Tibial nerve (tissue), 4 donors: ENCODE measurements at regions not wholly inside any gene's neighbourhood (a gene's known extent, or its start where the extent isn't known, plus 50 kb on each side); places are given as distances from the start of the nearest gene placed in this dataset.

Experiments used
- DNase-seq, 2 donors: peaks; one replicate each; pipeline ENCODE4 v3.0.0-alpha.2; 2019; ENCODE audit warnings: low spot score in 2 of 2
- H3K27ac ChIP-seq, 4 donors: fragments of 200-600 bp; sonication (generic) in 3 of 4; one replicate each; pipeline ENCODE4 v1.5.1; 2017 to 2019; ENCODE audit warnings: mild to moderate bottlenecking in 1 of 4
- H3K27me3 ChIP-seq, 2 donors: fragments of 200-600 bp; sonication (generic) in 1 of 2; one replicate each; pipeline versions ENCODE4 v1.5.1 to v1.6.0; 2017 to 2019
- H3K36me3 ChIP-seq, 3 donors: fragments of 200-600 bp; sonication (generic); one replicate each; pipeline ENCODE4 v1.5.1; 2018 to 2019
- H3K4me1 ChIP-seq, 4 donors: fragments of 200-600 bp; sonication (generic) in 3 of 4; one replicate each; pipeline ENCODE4 v1.5.1; 2017 to 2019
- H3K4me3 ChIP-seq, 4 donors: fragments of 200-600 bp; sonication (generic) in 3 of 4; one replicate each; pipeline ENCODE4 v1.5.1; 2017 to 2019; ENCODE audit warnings: mild to moderate bottlenecking in 1 of 4, moderate library complexity in 1 of 4
- H3K9me3 ChIP-seq, 4 donors: fragments of 200-600 bp; sonication (generic) in 3 of 4; one replicate each; pipeline ENCODE4 v1.5.1; 2017 to 2019
- CTCF ChIP-seq, 5 experiments: fragments of 200-600 bp in 3 of 5; fragments of 450-650 bp in 2 of 5; sonication (generic) in 3 of 5; IDR thresholded peaks; one replicate each; pipeline ENCODE4 v1.5.1; 2016 to 2019; ENCODE audit warnings: antibody characterized with exemption in 5 of 5, mild to moderate bottlenecking in 3 of 5, moderate library complexity in 2 of 5
- EP300 ChIP-seq, 2 donors: sonication (generic); formaldehyde crosslinking; IDR thresholded peaks; one replicate each; pipeline ENCODE4 v1.6.1; 2017; ENCODE audit warnings: antibody characterized with exemption in 2 of 2, mild to moderate bottlenecking in 1 of 2
- POLR2A ChIP-seq, 2 donors: fragments of 450-650 bp; IDR thresholded peaks; one replicate each; pipeline ENCODE4 v1.6.1; 2017; ENCODE audit warnings: antibody characterized with exemption in 2 of 2, mild to moderate bottlenecking in 2 of 2, moderate library complexity in 2 of 2
- WGBS, 2 donors: methylation state at CpG; one replicate each; pipeline ENCODE4 v1.1.5; 2018; 5-methylcytosine and 5-hydroxymethylcytosine counted together

DNA sequence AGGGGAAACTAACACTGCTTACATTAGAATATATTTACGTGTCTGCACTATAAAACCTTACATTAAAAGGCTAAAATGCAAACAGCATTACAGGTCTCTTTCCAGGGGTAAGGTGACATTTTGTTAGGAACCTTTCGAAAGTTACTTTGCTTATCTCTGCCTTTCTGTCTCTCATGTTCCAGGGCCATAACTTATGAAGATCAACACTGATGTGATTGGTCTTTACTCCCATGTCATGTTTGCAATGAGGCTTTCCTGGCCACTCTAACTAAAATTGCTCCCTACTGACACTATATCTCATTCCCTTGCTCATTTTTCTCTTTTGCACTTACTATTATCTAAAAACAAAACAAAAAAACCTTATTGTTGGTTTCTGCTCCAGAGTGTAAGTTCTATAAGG, 119.0 kb downstream of the JRKL start:
- H3K4me3 ChIP-seq = no peak overlapping the region
- no peaks in the 10 kb centered on the region for H3K4me1 ChIP-seq
- no peak for DNase-seq
- 92 to 93% methylated on average over 2 of the region's 2 CpGs for WGBS, 2 donors
- H3K27ac ChIP-seq = no peak overlapping the region
- no peaks in the 10 kb centered on the region for H3K27me3 ChIP-seq
- H3K36me3 ChIP-seq = no peaks in the 10 kb centered on the region
- TF ChIP-seq POLR2A (IDR thresholded peaks at IDR 0.05) (no peak), CTCF (IDR thresholded peaks at IDR 0.05) (no peak), EP300 (IDR thresholded peaks at IDR 0.05) (no peak)
- no peaks in the 10 kb centered on the region for H3K9me3 ChIP-seq

- H3K36me3 ChIP-seq = no peaks in the 10 kb centered on the region
- peaks cover 0 to 23% (median 2%) of the 10 kb centered on the region in 4 donors for H3K9me3 ChIP-seq
- H3K4me3 ChIP-seq = no peak overlapping the region
- TF ChIP-seq POLR2A (IDR thresholded peaks at IDR 0.05) (no peak), CTCF (IDR thresholded peaks at IDR 0.05) (no peak), EP300 (IDR thresholded peaks at IDR 0.05) (no peak)
- no peaks in the 10 kb centered on the region for H3K27me3 ChIP-seq
- DNase-seq = no peak
- H3K27ac ChIP-seq = no peak overlapping the region
- H3K4me1 ChIP-seq = no peaks in the 10 kb centered on the region
Observed at GRCh38 chr11:96520939-96521338, 131.1 kb downstream of the JRKL start.

DNA sequence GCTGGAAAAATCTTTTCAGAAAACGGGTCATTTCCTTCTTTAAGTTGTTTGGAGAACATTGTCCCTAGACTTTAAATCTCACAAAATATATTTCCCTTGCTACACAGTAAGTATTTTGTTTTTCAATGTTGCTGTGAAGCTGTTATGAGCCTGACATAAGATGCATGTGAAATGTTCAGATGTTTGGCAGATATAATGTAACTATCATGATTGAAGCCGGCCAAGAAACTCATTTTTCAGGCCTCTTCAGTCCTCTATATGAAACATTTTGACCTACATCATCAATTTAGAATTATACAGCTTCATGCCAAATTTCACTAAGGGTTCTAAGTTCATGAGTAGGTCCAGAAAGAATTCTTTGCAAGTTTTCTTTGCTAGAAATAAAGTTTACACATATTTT, 133.8 kb downstream of the JRKL start:
- TF ChIP-seq EP300 (IDR thresholded peaks at IDR 0.05) (no peak), POLR2A (IDR thresholded peaks at IDR 0.05) (no peak), CTCF (IDR thresholded peaks at IDR 0.05) (no peak)
- Histone ChIP-seq H3K27ac (no peak overlapping the region), H3K9me3 (peaks cover 0 to 18% (median 2%) of the 10 kb centered on the region in 4 donors), H3K4me3 (no peak overlapping the region), H3K36me3 (no peaks in the 10 kb centered on the region), H3K4me1 (no peaks in the 10 kb centered on the region), H3K27me3 (no peaks in the 10 kb centered on the region)
- 52 to 58% methylated on average over 2 of the region's 2 CpGs for WGBS, 2 donors
- DNase-seq = no peak

DNA sequence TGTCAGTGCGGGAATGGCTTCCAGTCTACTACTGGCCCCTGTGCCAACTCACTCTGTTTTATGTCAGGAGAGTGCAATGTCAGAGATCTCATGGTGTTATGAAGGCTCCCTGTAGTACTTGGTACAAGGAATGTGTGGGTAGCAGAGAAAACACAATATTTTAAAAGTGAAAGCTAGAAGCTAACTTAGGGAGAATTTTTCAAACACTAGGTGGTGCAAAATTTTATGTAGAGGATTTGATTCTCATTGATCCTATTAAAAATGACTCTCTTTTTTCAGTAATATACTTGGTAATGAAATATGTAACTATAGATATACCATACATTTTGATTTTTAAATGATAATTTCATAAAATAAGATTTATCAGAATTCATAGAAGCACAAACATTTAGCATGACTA, 134.7 kb downstream of the JRKL start:
- no peak for DNase-seq
- no peak for TF ChIP-seq EP300 (IDR thresholded peaks at IDR 0.05)
- TF ChIP-seq CTCF (IDR thresholded peaks at IDR 0.05) = no peak
- TF ChIP-seq POLR2A (IDR thresholded peaks at IDR 0.05) = no peak
- Histone ChIP-seq H3K27me3 (no peaks in the 10 kb centered on the region), H3K4me3 (no peak overlapping the region), H3K36me3 (no peaks in the 10 kb centered on the region), H3K27ac (no peak overlapping the region), H3K9me3 (peaks cover 0 to 21% (median 2%) of the 10 kb centered on the region in 4 donors), H3K4me1 (no peaks in the 10 kb centered on the region)
- WGBS, 2 donors = 75 to 77% methylated on average over 1 of the region's 1 CpG

GRCh38 chr11:96530473-96530872, 140.7 kb downstream of the JRKL start:
- no peaks in the 10 kb centered on the region for H3K27me3 ChIP-seq
- no peak for DNase-seq
- TF ChIP-seq CTCF (IDR thresholded peaks at IDR 0.05) = no peak
- no peak for TF ChIP-seq POLR2A (IDR thresholded peaks at IDR 0.05)
- TF ChIP-seq EP300 (IDR thresholded peaks at IDR 0.05) = no peak
- no peak overlapping the region for H3K27ac ChIP-seq
- peaks cover 0 to 8% (median 0%) of the 10 kb centered on the region in 4 donors for H3K9me3 ChIP-seq
- 45 to 49% methylated on average over 1 of the region's 1 CpG for WGBS, 2 donors
- no peaks in the 10 kb centered on the region for H3K36me3 ChIP-seq
- H3K4me3 ChIP-seq = no peak overlapping the region
- H3K4me1 ChIP-seq = no peaks in the 10 kb centered on the region
